Lower lobe of right lung (tissue), 2 donors: ENCODE measurements at regions not wholly inside any gene's neighbourhood (a gene's known extent, or its start where the extent isn't known, plus 50 kb on each side); places are given as distances from the start of the nearest gene placed in this dataset.

Experiments used
- ATAC-seq, 2 donors: fragments of 200-7000 bp; cut with Tn5 transposase; one replicate each; pipeline ENCODE4 v1.9.1; 2020 to 2022; ENCODE audit warnings: mild to moderate bottlenecking in 2 of 2, moderate library complexity in 2 of 2
- DNase-seq: peaks from one replicate; pipeline ENCODE4 v3.0.0-alpha.2; 2020
- H3K27ac ChIP-seq: fragments of 200-600 bp; one replicate; pipeline ENCODE4 v1.8.0; 2022
- H3K27me3 ChIP-seq: fragments of 200-600 bp; one replicate; pipeline ENCODE4 v1.8.0; 2022; ENCODE audit warnings: low read depth
- H3K36me3 ChIP-seq: fragments of 200-600 bp; one replicate; pipeline ENCODE4 v1.8.0; 2022; ENCODE audit warnings: mild to moderate bottlenecking
- H3K4me1 ChIP-seq: fragments of 200-600 bp; one replicate; pipeline ENCODE4 v1.8.0; 2022
- H3K4me3 ChIP-seq: fragments of 200-600 bp; one replicate; pipeline ENCODE4 v1.8.0; 2022; ENCODE audit warnings: mild to moderate bottlenecking
- H3K9me3 ChIP-seq: fragments of 200-600 bp; one replicate; pipeline ENCODE4 v1.8.0; 2022
- CTCF ChIP-seq: fragments of 200-600 bp; IDR thresholded peaks from one replicate; pipeline ENCODE4 v1.8.0; 2022; ENCODE audit warnings: antibody characterized with exemption, mild to moderate bottlenecking
- intact Hi-C: fragments of 100-400 bp; cut with DNase I; formaldehyde crosslinking; loops from one replicate; pipeline ENCODE4 v1.11.0; 2022
- donor health status: DM: no; HTN: yes; CAD: no; lungs with severe emphysema.

GRCh38 chr6:80642452-80642851, 536.0 kb downstream of the BCKDHB start:
- Histone ChIP-seq H3K27ac (no peak overlapping the region), H3K9me3 (peaks cover 7% of the 10 kb centered on the region), H3K4me1 (no peaks in the 10 kb centered on the region), H3K36me3 (no peaks in the 10 kb centered on the region), H3K27me3 (no peaks in the 10 kb centered on the region), H3K4me3 (no peak overlapping the region)
- intact Hi-C loops: no loop called here
- ATAC-seq (no peak), DNase-seq (no peak)
- no peak for TF ChIP-seq CTCF

- TF ChIP-seq CTCF: no peak
- no peaks in the 10 kb centered on the region for H3K4me1 ChIP-seq
- no peak overlapping the region for H3K27ac ChIP-seq
- peaks cover 7% of the 10 kb centered on the region for H3K9me3 ChIP-seq
- intact Hi-C loops: no loop called here
- H3K27me3 ChIP-seq: no peaks in the 10 kb centered on the region
- no peaks in the 10 kb centered on the region for H3K36me3 ChIP-seq
- ATAC-seq (no peak), DNase-seq (no peak)
- no peak overlapping the region for H3K4me3 ChIP-seq
Measured at GRCh38 chr6:80641591-80641990, 535.1 kb downstream of the BCKDHB start.

GRCh38 chr6:80640176-80640575, 533.7 kb downstream of the BCKDHB start:
- H3K27ac ChIP-seq: no peak overlapping the region
- no peaks in the 10 kb centered on the region for H3K4me1 ChIP-seq
- DNase-seq: no peak
- H3K27me3 ChIP-seq: no peaks in the 10 kb centered on the region
- ATAC-seq: no peak
- no peaks in the 10 kb centered on the region for H3K36me3 ChIP-seq
- no peak overlapping the region for H3K4me3 ChIP-seq
- intact Hi-C loops: no loop called here
- H3K9me3 ChIP-seq: peaks cover 5% of the 10 kb centered on the region
- no peak for TF ChIP-seq CTCF

- no peak for TF ChIP-seq CTCF
- H3K4me3 ChIP-seq: no peak overlapping the region
- H3K27ac ChIP-seq: peak overlapping the region; percentile 70
- H3K4me1 ChIP-seq: no peaks in the 10 kb centered on the region
- no peaks in the 10 kb centered on the region for H3K36me3 ChIP-seq
- ATAC-seq: peak in 1 of 2 donors; percentile 26
- DNase-seq: no peak
- H3K27me3 ChIP-seq: no peaks in the 10 kb centered on the region
- intact Hi-C loops: no loop called here
- no peaks in the 10 kb centered on the region for H3K9me3 ChIP-seq
Measured at GRCh38 chr6:80639181-80639629, 532.7 kb downstream of the BCKDHB start.

- no peaks in the 10 kb centered on the region for H3K9me3 ChIP-seq
- H3K36me3 ChIP-seq: no peaks in the 10 kb centered on the region
- H3K4me1 ChIP-seq: no peaks in the 10 kb centered on the region
- peak overlapping the region; percentile 70 for H3K27ac ChIP-seq
- H3K4me3 ChIP-seq: no peak overlapping the region
- peak; percentile 96 to 98 for ATAC-seq
- DNase-seq: peak; percentile 54
- intact Hi-C loops: no loop called here
- H3K27me3 ChIP-seq: no peaks in the 10 kb centered on the region
- TF ChIP-seq CTCF: no peak
Measured at GRCh38 chr6:80638213-80639055, 532.0 kb downstream of the BCKDHB start.
